ENCODE measurements at regions not wholly inside any gene's neighbourhood (a gene's known extent, or its start where the extent isn't known, plus 50 kb on each side); places are given as distances from the start of the nearest gene placed in this dataset.

GRCh38 chr13:94920578-94920977 lies 208.2 kb upstream of the SOX21 start:
- Mint-ChIP-seq H3K27ac (no peak overlapping the region), H3K4me3 (no peak overlapping the region), H3K4me1 (no peaks in the 10 kb centered on the region), H3K9me3 (peaks cover 0 to 4% (median 2%) of the 10 kb centered on the region in 7 donors), H3K36me3 (no peaks in the 10 kb centered on the region), H3K27me3 (ENCODE audit: low read depth in 3 of 3) (no peaks in the 10 kb centered on the region)
- no peak overlapping the region for H3K4me3 ChIP-seq (replicated peaks in 1 of 3; ENCODE audit: low read depth in 2 of 3, low read length in 3 of 3)
- no peak overlapping the region for H3K9ac ChIP-seq (ENCODE audit: insufficient read depth, low read length, poor library complexity, severe bottlenecking)
- H3K27me3 ChIP-seq (ENCODE audit: control insufficient read depth in 2 of 2, insufficient read depth in 2 of 2, low read length in 2 of 2): no peaks in the 10 kb centered on the region
- no peaks in the 10 kb centered on the region for H4K20me1 ChIP-seq (ENCODE audit: insufficient read depth, low read length)
- no CpG with 5 or more reads among the region's 2 CpGs for WGBS (ENCODE audit: insufficient coverage)
- DNase-seq: no peak
- no peaks in the 10 kb centered on the region for H3K4me1 ChIP-seq (ENCODE audit: control insufficient read depth in 1 of 2, insufficient read depth in 2 of 2, low read length in 2 of 2)
- H2AFZ ChIP-seq (ENCODE audit: insufficient read depth, low read depth, low read length, poor library complexity, severe bottlenecking): no peak overlapping the region
- no peaks in the 10 kb centered on the region for H3K36me3 ChIP-seq (replicated peaks in 1 of 2; ENCODE audit: control insufficient read depth in 1 of 2, insufficient read depth in 2 of 2, low read length in 2 of 2)
- no peaks in the 10 kb centered on the region for H3K9me3 ChIP-seq (replicated peaks in 1 of 2; ENCODE audit: control insufficient read depth in 1 of 2, insufficient read depth in 1 of 2, low read length in 2 of 2)
- no peak overlapping the region for H3K27ac ChIP-seq (ENCODE audit: low read depth in 1 of 2, low read length in 2 of 2)
- no peak for TF ChIP-seq CTCF (IDR thresholded peaks at IDR 0.05)
- no peaks in the 10 kb centered on the region for H3K79me2 ChIP-seq (ENCODE audit: insufficient read depth, low read length)
- no peak overlapping the region for H3K4me2 ChIP-seq (replicated peaks; ENCODE audit: extremely low read depth, low read length, poor library complexity, severe bottlenecking)
- intact Hi-C loops (cut with micrococcal nuclease): no loop called here

GRCh38 chr13:94917824-94918223 lies 205.5 kb upstream of the SOX21 start:
- Histone ChIP-seq H3K4me3 (replicated peaks in 1 of 3; ENCODE audit: low read depth in 2 of 3, low read length in 3 of 3) (no peak overlapping the region), H3K4me2 (replicated peaks; ENCODE audit: extremely low read depth, low read length, poor library complexity, severe bottlenecking) (no peak overlapping the region), H3K9me3 (replicated peaks in 1 of 2; ENCODE audit: control insufficient read depth in 1 of 2, insufficient read depth in 1 of 2, low read length in 2 of 2) (no peaks in the 10 kb centered on the region), H3K9ac (ENCODE audit: insufficient read depth, low read length, poor library complexity, severe bottlenecking) (no peak overlapping the region), H2AFZ (ENCODE audit: insufficient read depth, low read depth, low read length, poor library complexity, severe bottlenecking) (no peak overlapping the region), H3K27me3 (ENCODE audit: control insufficient read depth in 2 of 2, insufficient read depth in 2 of 2, low read length in 2 of 2) (no peaks in the 10 kb centered on the region), H3K36me3 (replicated peaks in 1 of 2; ENCODE audit: control insufficient read depth in 1 of 2, insufficient read depth in 2 of 2, low read length in 2 of 2) (no peaks in the 10 kb centered on the region), H3K79me2 (ENCODE audit: insufficient read depth, low read length) (no peaks in the 10 kb centered on the region), H3K27ac (ENCODE audit: low read depth in 1 of 2, low read length in 2 of 2) (no peak overlapping the region), H3K4me1 (ENCODE audit: control insufficient read depth in 1 of 2, insufficient read depth in 2 of 2, low read length in 2 of 2) (no peaks in the 10 kb centered on the region), H4K20me1 (ENCODE audit: insufficient read depth, low read length) (no peaks in the 10 kb centered on the region)
- H3K27ac Mint-ChIP-seq: no peak overlapping the region
- H3K9me3 Mint-ChIP-seq: peaks cover 0 to 2% (median 0%) of the 10 kb centered on the region in 7 donors
- no peak for TF ChIP-seq CTCF (IDR thresholded peaks at IDR 0.05)
- no peaks in the 10 kb centered on the region for H3K27me3 Mint-ChIP-seq (ENCODE audit: low read depth in 3 of 3)
- no peak overlapping the region for H3K4me3 Mint-ChIP-seq
- WGBS (ENCODE audit: insufficient coverage): no CpG with 5 or more reads among the region's 2 CpGs
- DNase-seq: no peak
- H3K36me3 Mint-ChIP-seq: no peaks in the 10 kb centered on the region
- intact Hi-C loops (cut with micrococcal nuclease): no loop called here
- no peaks in the 10 kb centered on the region for H3K4me1 Mint-ChIP-seq

All from CD14-positive monocyte (primary cell).